HepG2 (cell line): ENCODE measurements at regions not wholly inside any gene's neighbourhood (a gene's known extent, or its start where the extent isn't known, plus 50 kb on each side); places are given as distances from the start of the nearest gene placed in this dataset.

ENCODE experiments used
- IKZF1 ChIP-seq: fragments of 450-650 bp; IDR thresholded peaks from 2 replicates; pipeline ENCODE4 v1.7.1; 2016
- MYNN ChIP-seq: sonication (generic); formaldehyde crosslinking; IDR thresholded peaks from 2 replicates; pipeline ENCODE4 v1.4.0; 2020; ENCODE audit warnings: mild to moderate bottlenecking, low read depth, missing genetic modification reagents
- ZNF704 ChIP-seq: sonication (generic); formaldehyde crosslinking; IDR thresholded peaks from 2 replicates; pipeline ENCODE4 v1.8.1; 2023; ENCODE audit warnings: mild to moderate bottlenecking, inconsistent platforms, moderate library complexity, missing genetic modification reagents, borderline replicate concordance

- TF ChIP-seq IKZF1 (no peak), ZNF704 (CRISPR knock-in tag) (no peak), MYNN (no peak)
Measured at GRCh38 chr4:157751631-157752030, 421.2 kb downstream of the GASK1B start.
